Right lobe of liver (tissue), 6 donors: ENCODE measurements at regions not wholly inside any gene's neighbourhood (a gene's known extent, or its start where the extent isn't known, plus 50 kb on each side); places are given as distances from the start of the nearest gene placed in this dataset.

ENCODE experiments used
- ATAC-seq, 4 donors: fragments of 200-7000 bp; cut with Tn5 transposase; one replicate each; pipeline ENCODE4 v1.9.1; 2020; ENCODE audit warnings: mild to moderate bottlenecking in 4 of 4, moderate library complexity in 4 of 4
- DNase-seq, 3 donors: peaks; one replicate each; pipeline ENCODE4 v3.0.0-alpha.2; 2020
- H3K27ac ChIP-seq, 3 donors: fragments of 200-600 bp; one replicate each; pipeline ENCODE4 v1.8.0; 2022
- H3K27me3 ChIP-seq, 2 donors: fragments of 200-600 bp; one replicate each; pipeline ENCODE4 v1.8.0; 2022
- H3K36me3 ChIP-seq, 4 donors: fragments of 200-600 bp; sonication (generic) in 1 of 4; one replicate each; pipeline versions ENCODE4 v1.5.1 to v1.8.0; 2017 to 2022; ENCODE audit warnings: control low read depth in 1 of 4
- H3K4me1 ChIP-seq, 4 donors: fragments of 200-600 bp; sonication (generic) in 1 of 4; one replicate each; pipeline versions ENCODE4 v1.5.1 to v1.8.0; 2017 to 2022; ENCODE audit warnings: control low read depth in 1 of 4
- H3K4me3 ChIP-seq, 3 donors: fragments of 200-600 bp; one replicate each; pipeline ENCODE4 v1.8.0; 2022
- H3K9me3 ChIP-seq, 4 donors: fragments of 200-600 bp; sonication (generic) in 1 of 4; one replicate each; pipeline versions ENCODE4 v1.5.1 to v1.8.0; 2017 to 2022; ENCODE audit warnings: control low read depth in 1 of 4
- POLR2A ChIP-seq: fragments of 450-650 bp; IDR thresholded peaks from one replicate; pipeline ENCODE4 v1.6.1; 2017; ENCODE audit warnings: antibody characterized with exemption, mild to moderate bottlenecking
- WGBS: methylation state at CpG from one replicate; pipeline ENCODE4 v1.1.6; 2018; ENCODE audit warnings: low coverage, low lambda C conversion rate; ENCODE audit not compliant: insufficient coverage; ENCODE audit errors: missing lambda C conversion rate; 5-methylcytosine and 5-hydroxymethylcytosine counted together
- intact Hi-C, 2 donors: fragments of 100-400 bp; cut with DNase I; formaldehyde crosslinking; loops; one replicate each; pipeline versions ENCODE4 v1.11.2 to v1.14.1; 2022
- TF ChIP-seq, protein P1 (sequence below), 4 donors: fragments of 200-600 bp in 3 of 4; fragments of 450-650 bp in 1 of 4; IDR thresholded peaks; one replicate each; pipeline versions ENCODE4 v1.5.1 to v1.8.0; 2016 to 2022; ENCODE audit warnings: antibody characterized with exemption in 4 of 4, mild to moderate bottlenecking in 2 of 4
- donor health status: DM: no; HTN: yes; CAD: no.
- donor health status: DM: no; HTN: no; CAD: no.
- donor health status: DM: no; HTN: no; CAD: no.
- donor health status: DM: no; HTN: yes; CAD: no.
- donor health status: DM: no; HTN: yes; CAD: no.

DNA sequence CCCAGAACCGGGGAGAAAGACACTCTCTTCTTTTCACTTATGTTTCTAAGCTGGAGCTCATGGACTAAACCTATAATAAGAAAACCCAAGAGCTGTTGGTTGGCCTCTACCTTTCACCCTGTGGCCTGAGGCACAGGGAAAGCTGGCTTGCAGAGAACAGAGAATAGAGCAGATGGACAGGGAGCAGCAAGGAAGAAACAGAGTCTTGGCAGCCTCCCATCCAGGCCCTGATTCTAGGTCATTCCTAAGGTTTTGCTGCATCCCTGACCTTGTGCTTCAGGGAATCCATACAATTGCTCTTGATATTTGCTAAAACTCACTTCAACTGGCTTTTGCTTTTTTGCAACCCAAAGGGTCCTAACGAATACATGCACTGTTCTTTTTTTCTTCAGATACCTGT, 87.8 kb downstream of the SMIM20 start:
- TF ChIP-seq POLR2A, result no peak
- TF ChIP-seq, protein P1, sequence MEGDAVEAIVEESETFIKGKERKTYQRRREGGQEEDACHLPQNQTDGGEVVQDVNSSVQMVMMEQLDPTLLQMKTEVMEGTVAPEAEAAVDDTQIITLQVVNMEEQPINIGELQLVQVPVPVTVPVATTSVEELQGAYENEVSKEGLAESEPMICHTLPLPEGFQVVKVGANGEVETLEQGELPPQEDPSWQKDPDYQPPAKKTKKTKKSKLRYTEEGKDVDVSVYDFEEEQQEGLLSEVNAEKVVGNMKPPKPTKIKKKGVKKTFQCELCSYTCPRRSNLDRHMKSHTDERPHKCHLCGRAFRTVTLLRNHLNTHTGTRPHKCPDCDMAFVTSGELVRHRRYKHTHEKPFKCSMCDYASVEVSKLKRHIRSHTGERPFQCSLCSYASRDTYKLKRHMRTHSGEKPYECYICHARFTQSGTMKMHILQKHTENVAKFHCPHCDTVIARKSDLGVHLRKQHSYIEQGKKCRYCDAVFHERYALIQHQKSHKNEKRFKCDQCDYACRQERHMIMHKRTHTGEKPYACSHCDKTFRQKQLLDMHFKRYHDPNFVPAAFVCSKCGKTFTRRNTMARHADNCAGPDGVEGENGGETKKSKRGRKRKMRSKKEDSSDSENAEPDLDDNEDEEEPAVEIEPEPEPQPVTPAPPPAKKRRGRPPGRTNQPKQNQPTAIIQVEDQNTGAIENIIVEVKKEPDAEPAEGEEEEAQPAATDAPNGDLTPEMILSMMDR (IDR thresholded peaks at IDR 0.05), result no peak
- no peaks in the 10 kb centered on the region for H3K36me3 ChIP-seq
- no peaks in the 10 kb centered on the region for H3K9me3 ChIP-seq
- 82% methylated on average over 2 of the region's 2 CpGs for WGBS
- no peak for DNase-seq
- no peak overlapping the region for H3K27ac ChIP-seq
- H3K4me3 ChIP-seq, result no peak overlapping the region
- intact Hi-C loops, result no loop called here
- no peaks in the 10 kb centered on the region for H3K27me3 ChIP-seq
- no peaks in the 10 kb centered on the region for H3K4me1 ChIP-seq
- ATAC-seq, result no peak

DNA sequence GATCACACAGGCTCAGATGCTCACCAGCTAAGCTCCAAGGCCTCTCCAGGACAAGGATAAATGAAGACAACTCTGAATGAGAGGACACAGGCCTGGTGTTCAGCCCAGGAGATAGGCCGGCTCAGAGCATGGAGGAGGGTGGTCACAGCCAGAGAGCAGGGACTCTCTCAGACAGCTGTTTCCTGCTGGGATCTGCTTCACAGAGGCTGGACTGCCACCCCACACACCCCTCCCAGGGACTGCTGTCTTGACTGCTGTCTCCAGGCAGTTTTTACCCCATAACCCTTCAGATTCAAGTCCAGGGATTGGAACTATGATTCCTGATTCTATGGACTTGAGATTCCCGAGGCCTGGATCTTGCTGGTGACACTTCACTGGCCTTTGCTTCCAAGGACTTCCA, 89.0 kb downstream of the SMIM20 start:
- WGBS, result 67% methylated on average over 1 of the region's 2 CpGs
- Histone ChIP-seq H3K4me1 (no peaks in the 10 kb centered on the region), H3K4me3 (no peak overlapping the region), H3K36me3 (no peaks in the 10 kb centered on the region), H3K9me3 (no peaks in the 10 kb centered on the region), H3K27ac (no peak overlapping the region), H3K27me3 (no peaks in the 10 kb centered on the region)
- TF ChIP-seq POLR2A, result no peak
- TF ChIP-seq, protein P1 (IDR thresholded peaks at IDR 0.05), result no peak
- intact Hi-C loops, result no loop called here
- peak in 1 of 4 donors; percentile 36 for ATAC-seq
- DNase-seq, result no peak

DNA sequence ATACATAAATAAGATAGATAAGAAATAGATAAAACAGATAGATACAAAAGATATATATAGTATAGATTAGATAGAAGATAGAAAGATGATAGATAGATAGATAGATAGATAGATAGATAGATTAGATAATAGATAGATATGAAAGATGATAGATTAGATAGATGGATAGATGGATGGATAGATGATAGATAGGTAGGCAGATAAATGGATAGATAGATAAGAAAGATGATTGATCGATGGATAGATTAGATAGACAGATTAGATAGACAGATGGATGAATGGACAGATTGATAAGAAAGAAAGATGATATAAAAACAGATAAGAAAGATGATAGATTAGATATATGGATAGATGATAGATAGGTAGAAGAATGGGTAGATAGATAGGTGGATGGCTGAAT, 90.3 kb downstream of the SMIM20 start:
- H3K9me3 ChIP-seq, result peaks cover 0 to 1% (median 0%) of the 10 kb centered on the region in 4 donors
- ATAC-seq (no peak), DNase-seq (no peak)
- no peaks in the 10 kb centered on the region for H3K36me3 ChIP-seq
- intact Hi-C loops, result no loop called here
- H3K4me1 ChIP-seq, result no peaks in the 10 kb centered on the region
- whole genome bisulfite sequencing, result 62% methylated on average over 1 of the region's 1 CpG
- no peak overlapping the region for H3K4me3 ChIP-seq
- no peak overlapping the region for H3K27ac ChIP-seq
- no peaks in the 10 kb centered on the region for H3K27me3 ChIP-seq
- TF ChIP-seq, protein P1 (IDR thresholded peaks at IDR 0.05), result no peak
- no peak for TF ChIP-seq POLR2A

DNA sequence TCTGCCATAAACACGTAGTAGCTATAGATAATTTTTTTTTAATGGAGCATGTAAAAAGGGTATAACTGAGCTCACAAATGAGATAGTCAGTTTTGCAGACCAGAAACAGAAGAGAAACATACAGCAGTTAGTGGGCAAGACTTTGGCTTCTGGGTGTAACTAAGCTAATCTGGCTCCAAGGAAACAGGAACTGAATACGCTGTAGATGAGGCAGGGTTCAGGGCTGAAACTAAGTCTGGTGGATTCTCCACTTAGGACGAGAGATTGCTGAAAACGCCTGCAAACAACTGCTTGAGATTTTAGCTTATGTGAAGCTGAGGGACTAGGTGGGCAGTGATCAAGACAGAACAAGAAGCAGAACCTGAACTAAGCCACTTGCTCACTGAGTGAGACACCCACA, 91.7 kb downstream of the SMIM20 start:
- WGBS, result 27% methylated on average over 4 of the region's 4 CpGs
- intact Hi-C loops, result no loop called here
- Histone ChIP-seq H3K4me1 (no peaks in the 10 kb centered on the region), H3K27ac (no peak overlapping the region), H3K4me3 (no peak overlapping the region), H3K27me3 (no peaks in the 10 kb centered on the region), H3K9me3 (peaks cover 0 to 4% (median 0%) of the 10 kb centered on the region in 4 donors), H3K36me3 (no peaks in the 10 kb centered on the region)
- DNase-seq, result no peak
- peak in 1 of 4 donors; percentile 32 for ATAC-seq
- TF ChIP-seq, protein P1 (IDR thresholded peaks at IDR 0.05), result no peak
- TF ChIP-seq POLR2A, result no peak

DNA sequence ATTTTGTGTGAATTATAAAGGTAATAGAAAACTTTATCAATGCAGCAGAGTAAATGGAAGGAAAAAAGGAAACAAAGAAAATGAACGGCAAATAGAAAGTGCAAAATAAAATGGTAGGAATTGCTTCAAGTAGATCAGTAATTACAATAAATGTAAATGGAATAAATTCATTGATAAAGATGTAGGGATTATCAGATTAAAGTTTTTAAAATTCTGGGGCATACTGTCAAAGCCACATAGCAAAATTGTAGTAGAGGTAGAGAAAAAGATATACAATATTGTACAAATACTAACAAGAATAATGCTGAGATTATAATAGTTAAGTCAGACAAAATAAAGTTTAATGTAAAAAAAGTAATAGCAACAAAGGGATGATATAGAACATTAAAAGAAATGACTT, 94.7 kb downstream of the SMIM20 start:
- WGBS, result 0% methylated on average over 1 of the region's 1 CpG
- TF ChIP-seq, protein P1 (IDR thresholded peaks at IDR 0.05), result no peak
- TF ChIP-seq POLR2A, result no peak
- Histone ChIP-seq H3K4me3 (no peak overlapping the region), H3K36me3 (no peaks in the 10 kb centered on the region), H3K4me1 (no peaks in the 10 kb centered on the region), H3K9me3 (peaks cover 0 to 4% (median 0%) of the 10 kb centered on the region in 4 donors), H3K27me3 (no peaks in the 10 kb centered on the region), H3K27ac (no peak overlapping the region)
- DNase-seq (no peak), ATAC-seq (no peak)
- intact Hi-C loops, result no loop called here
